Uterus (tissue), 3 donors: ENCODE measurements at regions not wholly inside any gene's neighbourhood (a gene's known extent, or its start where the extent isn't known, plus 50 kb on each side); places are given as distances from the start of the nearest gene placed in this dataset.

ENCODE experiments used
- DNase-seq, 2 donors: peaks; one replicate each; pipeline ENCODE4 v3.0.0-alpha.2; 2019 to 2020
- H3K27ac ChIP-seq, 2 donors: fragments of 200-600 bp; sonication (generic); 1 replicate in 1 of 2; 2 replicates in 1 of 2; pipeline ENCODE4 v1.5.1; 2016 to 2018
- H3K27me3 ChIP-seq, 2 donors: fragments of 200-600 bp; sonication (generic); one replicate each; pipeline ENCODE4 v1.5.1; 2018 to 2019; ENCODE audit warnings: control low read depth in 1 of 2
- H3K36me3 ChIP-seq, 2 donors: fragments of 200-600 bp; sonication (generic); one replicate each; pipeline ENCODE4 v1.5.1; 2019; ENCODE audit warnings: control low read depth in 1 of 2
- H3K4me1 ChIP-seq, 2 donors: fragments of 200-600 bp; sonication (generic); one replicate each; pipeline ENCODE4 v1.5.1; 2018 to 2019; ENCODE audit warnings: control low read depth in 1 of 2
- H3K4me3 ChIP-seq, 2 donors: fragments of 200-600 bp; sonication (generic); 1 replicate in 1 of 2; 2 replicates in 1 of 2; pipeline ENCODE4 v1.5.1; 2018 to 2019; ENCODE audit warnings: mild to moderate bottlenecking in 1 of 2
- H3K9me3 ChIP-seq, 2 donors: fragments of 200-600 bp; sonication (generic); one replicate each; pipeline ENCODE4 v1.5.1; 2019; ENCODE audit warnings: control low read depth in 1 of 2
- POLR2A ChIP-seq, 2 donors: fragments of 450-650 bp; IDR thresholded peaks; one replicate each; pipeline ENCODE4 v1.6.1; 2016; ENCODE audit warnings: antibody characterized with exemption in 2 of 2, mild to moderate bottlenecking in 1 of 2, moderate library complexity in 1 of 2
- intact Hi-C: fragments of 100-400 bp; cut with DNase I; formaldehyde crosslinking; loops from one replicate; pipeline ENCODE4 v1.15.1; 2023; ENCODE audit warnings: low total_unique reads
- TF ChIP-seq, protein P1 (sequence below), 4 experiments: fragments of 200-600 bp in 2 of 4; fragments of 450-650 bp in 2 of 4; sonication (generic) in 2 of 4; IDR thresholded peaks; one replicate each; pipeline ENCODE4 v1.5.1; 2016 to 2019; ENCODE audit warnings: antibody characterized with exemption in 4 of 4, mild to moderate bottlenecking in 2 of 4, moderate library complexity in 1 of 4
- donor health status: DM: yes; HTN: yes; CAD: no.

DNA sequence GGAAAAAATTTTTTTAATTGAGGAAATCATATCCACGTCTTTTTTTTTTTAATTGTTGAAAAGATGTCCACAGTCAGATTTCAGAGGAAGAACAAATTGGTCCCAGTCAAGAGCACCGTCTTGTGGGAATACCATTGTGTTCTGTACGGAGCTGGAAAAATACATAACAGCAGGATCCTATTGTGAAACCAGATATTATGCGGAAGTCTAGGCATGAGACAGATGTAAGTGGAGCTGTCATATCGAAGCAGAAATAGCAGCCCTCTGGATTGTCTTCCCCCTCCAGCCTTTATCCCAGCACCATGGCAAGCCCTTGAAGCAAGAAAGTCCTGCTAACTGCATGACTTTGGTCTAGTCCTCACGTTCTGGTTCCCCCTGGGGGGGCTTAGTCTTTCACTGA lies 391.6 kb upstream of the ASIC2 start:
- H3K4me3 ChIP-seq: no peak overlapping the region
- intact Hi-C loops: no loop called here
- no peak for TF ChIP-seq POLR2A (IDR thresholded peaks at IDR 0.05)
- TF ChIP-seq, protein P1, sequence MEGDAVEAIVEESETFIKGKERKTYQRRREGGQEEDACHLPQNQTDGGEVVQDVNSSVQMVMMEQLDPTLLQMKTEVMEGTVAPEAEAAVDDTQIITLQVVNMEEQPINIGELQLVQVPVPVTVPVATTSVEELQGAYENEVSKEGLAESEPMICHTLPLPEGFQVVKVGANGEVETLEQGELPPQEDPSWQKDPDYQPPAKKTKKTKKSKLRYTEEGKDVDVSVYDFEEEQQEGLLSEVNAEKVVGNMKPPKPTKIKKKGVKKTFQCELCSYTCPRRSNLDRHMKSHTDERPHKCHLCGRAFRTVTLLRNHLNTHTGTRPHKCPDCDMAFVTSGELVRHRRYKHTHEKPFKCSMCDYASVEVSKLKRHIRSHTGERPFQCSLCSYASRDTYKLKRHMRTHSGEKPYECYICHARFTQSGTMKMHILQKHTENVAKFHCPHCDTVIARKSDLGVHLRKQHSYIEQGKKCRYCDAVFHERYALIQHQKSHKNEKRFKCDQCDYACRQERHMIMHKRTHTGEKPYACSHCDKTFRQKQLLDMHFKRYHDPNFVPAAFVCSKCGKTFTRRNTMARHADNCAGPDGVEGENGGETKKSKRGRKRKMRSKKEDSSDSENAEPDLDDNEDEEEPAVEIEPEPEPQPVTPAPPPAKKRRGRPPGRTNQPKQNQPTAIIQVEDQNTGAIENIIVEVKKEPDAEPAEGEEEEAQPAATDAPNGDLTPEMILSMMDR (IDR thresholded peaks at IDR 0.05): no peak
- H3K36me3 ChIP-seq: no peaks in the 10 kb centered on the region
- H3K9me3 ChIP-seq: no peaks in the 10 kb centered on the region
- H3K27ac ChIP-seq: no peak overlapping the region
- DNase-seq: no peak
- no peaks in the 10 kb centered on the region for H3K4me1 ChIP-seq
- H3K27me3 ChIP-seq: no peaks in the 10 kb centered on the region

GRCh38 chr17:33686171-33686570 lies 393.1 kb upstream of the ASIC2 start:
- Histone ChIP-seq H3K36me3 (no peaks in the 10 kb centered on the region), H3K4me1 (no peaks in the 10 kb centered on the region), H3K27ac (no peak overlapping the region), H3K27me3 (no peaks in the 10 kb centered on the region), H3K4me3 (no peak overlapping the region), H3K9me3 (no peaks in the 10 kb centered on the region)
- intact Hi-C loops: no loop called here
- no peak for DNase-seq
- no peak for TF ChIP-seq POLR2A (IDR thresholded peaks at IDR 0.05)
- TF ChIP-seq, protein P1 (IDR thresholded peaks at IDR 0.05): no peak

GRCh38 chr17:33687831-33688230 lies 394.7 kb upstream of the ASIC2 start:
- no peak for TF ChIP-seq POLR2A (IDR thresholded peaks at IDR 0.05)
- TF ChIP-seq, protein P1 (IDR thresholded peaks at IDR 0.05): no peak
- H3K4me1 ChIP-seq: no peaks in the 10 kb centered on the region
- H3K27ac ChIP-seq: no peak overlapping the region
- no peak overlapping the region for H3K4me3 ChIP-seq
- no peaks in the 10 kb centered on the region for H3K9me3 ChIP-seq
- H3K36me3 ChIP-seq: no peaks in the 10 kb centered on the region
- DNase-seq: no peak
- H3K27me3 ChIP-seq: no peaks in the 10 kb centered on the region
- intact Hi-C loops: no loop called here

DNA sequence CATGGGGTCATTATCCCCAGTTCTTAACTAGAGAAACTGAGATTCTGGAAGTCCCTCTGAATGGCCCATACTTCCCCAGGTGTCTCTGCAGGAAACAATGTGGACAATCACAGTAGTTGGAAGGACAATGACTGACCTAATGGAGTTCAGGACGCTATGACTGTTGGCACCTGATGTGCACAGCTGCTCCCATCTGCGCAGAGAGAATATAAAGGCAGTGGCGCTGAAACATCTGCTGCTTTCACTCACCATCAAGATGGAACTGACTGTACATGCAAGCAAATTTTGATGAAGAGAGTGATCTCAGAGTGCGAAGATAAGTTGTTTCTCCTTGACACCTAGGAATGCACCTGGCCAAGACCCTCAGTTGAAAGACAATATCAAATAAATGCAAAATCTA lies 395.7 kb upstream of the ASIC2 start:
- TF ChIP-seq, protein P1 (IDR thresholded peaks at IDR 0.05): no peak
- no peak for TF ChIP-seq POLR2A (IDR thresholded peaks at IDR 0.05)
- H3K36me3 ChIP-seq: no peaks in the 10 kb centered on the region
- H3K9me3 ChIP-seq: no peaks in the 10 kb centered on the region
- H3K4me3 ChIP-seq: no peak overlapping the region
- no peaks in the 10 kb centered on the region for H3K4me1 ChIP-seq
- intact Hi-C loops: no loop called here
- no peaks in the 10 kb centered on the region for H3K27me3 ChIP-seq
- no peak for DNase-seq
- H3K27ac ChIP-seq: no peak overlapping the region

- no peak for TF ChIP-seq POLR2A (IDR thresholded peaks at IDR 0.05)
- no peak for DNase-seq
- no peaks in the 10 kb centered on the region for H3K4me1 ChIP-seq
- H3K9me3 ChIP-seq: no peaks in the 10 kb centered on the region
- no peaks in the 10 kb centered on the region for H3K27me3 ChIP-seq
- no peak overlapping the region for H3K4me3 ChIP-seq
- H3K36me3 ChIP-seq: no peaks in the 10 kb centered on the region
- intact Hi-C loops: no loop called here
- H3K27ac ChIP-seq: no peak overlapping the region
Measured at GRCh38 chr17:33689725-33690124, 396.6 kb upstream of the ASIC2 start.

DNA sequence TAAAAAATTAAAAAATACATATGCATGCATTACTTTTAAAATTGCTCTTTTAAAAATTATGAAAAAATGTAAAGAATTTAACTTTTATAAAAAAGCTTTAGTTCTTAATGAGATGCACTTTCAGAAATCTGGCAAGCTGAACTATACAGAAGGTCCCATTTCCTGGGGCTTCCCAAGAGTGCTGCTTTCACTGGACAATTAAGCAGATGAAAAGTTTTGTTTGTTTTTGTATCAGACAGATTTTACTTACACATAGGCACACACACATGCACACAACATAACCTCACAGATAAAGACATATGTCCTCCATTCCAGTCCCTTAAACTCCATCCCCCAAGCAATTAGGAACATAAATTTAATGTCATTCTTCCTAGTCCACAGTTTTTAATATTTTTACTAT lies 402.3 kb upstream of the ASIC2 start:
- Histone ChIP-seq H3K4me3 (no peak overlapping the region), H3K36me3 (no peaks in the 10 kb centered on the region), H3K4me1 (no peaks in the 10 kb centered on the region), H3K9me3 (no peaks in the 10 kb centered on the region), H3K27ac (no peak overlapping the region), H3K27me3 (no peaks in the 10 kb centered on the region)
- no peak for TF ChIP-seq POLR2A (IDR thresholded peaks at IDR 0.05)
- TF ChIP-seq, protein P1 (IDR thresholded peaks at IDR 0.05): no peak
- DNase-seq: no peak
- intact Hi-C loops: no loop called here
